ENCODE measurements at regions not wholly inside any gene's neighbourhood (a gene's known extent, or its start where the extent isn't known, plus 50 kb on each side); places are given as distances from the start of the nearest gene placed in this dataset.

GRCh38 chr12:72828662-72829324, 556.6 kb downstream of the TRHDE start:
- no peak overlapping the region for H2BK5ac ChIP-seq (ENCODE audit: low read depth, low read length)
- no peak for TF ChIP-seq CTCF (IDR thresholded peaks at IDR 0.05; ENCODE audit: control extremely low read depth in 1 of 3, insufficient read depth in 1 of 3, low read depth in 1 of 3, low read length in 3 of 3)
- TF ChIP-seq SRF (IDR thresholded peaks at IDR 0.05; ENCODE audit: low read depth, low read length): no peak
- TF ChIP-seq CBX5 (IDR thresholded peaks at IDR 0.05; ENCODE audit: low read depth, low read length): no peak
- TF ChIP-seq KDM5A (IDR thresholded peaks at IDR 0.05; ENCODE audit: low read length): no peak
- no peak for TF ChIP-seq SUZ12 (IDR thresholded peaks at IDR 0.05; ENCODE audit: low read length)
- no peak for TF ChIP-seq ZNF274 (IDR thresholded peaks at IDR 0.05; ENCODE audit: borderline replicate concordance, extremely low read depth, low read length)
- TF ChIP-seq RFX5 (IDR thresholded peaks at IDR 0.05; ENCODE audit: borderline replicate concordance, low read depth, low read length): no peak
- no peak for TF ChIP-seq TAF1 (IDR thresholded peaks at IDR 0.05; ENCODE audit: low read depth, low read length)
- TF ChIP-seq MAFK (IDR thresholded peaks at IDR 0.05; ENCODE audit: low read depth, low read length): no peak
- TF ChIP-seq BACH1 (IDR thresholded peaks at IDR 0.05; ENCODE audit: low read length): no peak
- TF ChIP-seq TCF12 (IDR thresholded peaks at IDR 0.05; ENCODE audit: low read depth, low read length): no peak
- TF ChIP-seq GTF2F1 (IDR thresholded peaks at IDR 0.05; ENCODE audit: borderline replicate concordance, low read depth, low read length): no peak
- H4K91ac ChIP-seq (replicated peaks; ENCODE audit: insufficient read length, low read length): no peak overlapping the region
- H2BK15ac ChIP-seq (ENCODE audit: low read length): no peak overlapping the region
- no peak overlapping the region for H2AFZ ChIP-seq (ENCODE audit: low read length)
- CTCF ChIA-PET (ENCODE audit: partially characterized antibody): interaction anchor here (0.7 kb wide), 1 partner anchor 38 kb away, joined by 3 read pairs; no protein-coding TSS in a partner anchor
- H3K18ac ChIP-seq (ENCODE audit: extremely low read depth, low read length): no peak overlapping the region
- no peak overlapping the region for H2AK5ac ChIP-seq (ENCODE audit: low read depth, low read length)
- no peak for DNase-seq (ENCODE audit: low read depth in 1 of 2, low spot score in 2 of 2)
- H4K20me1 ChIP-seq (replicated peaks in 1 of 2; ENCODE audit: control insufficient read depth in 1 of 2, insufficient read depth in 2 of 2, low read length in 2 of 2): no peaks in the 10 kb centered on the region
- H3K4me3 ChIP-seq (ENCODE audit: extremely low read depth in 1 of 4, insufficient read depth in 2 of 4, low read depth in 3 of 4, low read length in 4 of 4): no peak overlapping the region
- no peak overlapping the region for H3K9ac ChIP-seq (replicated peaks in 1 of 4; ENCODE audit: extremely low read depth in 1 of 4, low read depth in 3 of 4, low read length in 3 of 4)
- H3K27ac ChIP-seq (ENCODE audit: low read depth, low read length): no peak overlapping the region
- H2BK20ac ChIP-seq (ENCODE audit: low read length): no peak overlapping the region
- H2BK12ac ChIP-seq (ENCODE audit: low read depth, low read length): no peak overlapping the region
- H3K9me3 ChIP-seq (ENCODE audit: insufficient read depth in 2 of 2, low read depth in 1 of 2, low read length in 1 of 2): peaks cover 0 to 3% of the 10 kb centered on the region in 2 experiments; a peak in 1 of 4 replicates
- H3K79me1 ChIP-seq (ENCODE audit: low read depth, low read length): no peaks in the 10 kb centered on the region
- H3K14ac ChIP-seq (ENCODE audit: insufficient read length): no peak overlapping the region
- no peaks in the 10 kb centered on the region for H3K27me3 ChIP-seq (replicated peaks in 1 of 4; ENCODE audit: control insufficient read depth in 3 of 4, extremely low read depth in 1 of 4, insufficient read depth in 3 of 4, low read length in 3 of 4)
- H4K8ac ChIP-seq (ENCODE audit: extremely low read depth, insufficient read depth, low read length): no peak overlapping the region
- H3K4ac ChIP-seq (replicated peaks; ENCODE audit: insufficient read length, low read depth, low read length): no peak overlapping the region
- H3K4me2 ChIP-seq (ENCODE audit: insufficient read depth in 1 of 2, low read depth in 2 of 2, low read length in 2 of 2): no peak overlapping the region
- no peaks in the 10 kb centered on the region for H3K79me2 ChIP-seq (ENCODE audit: control insufficient read depth in 1 of 2, insufficient read depth in 2 of 2, low read length in 2 of 2)
- no peak for FAIRE-seq
- WGBS, 2 experiments (ENCODE audit: extremely low coverage in 1 of 2, insufficient coverage in 1 of 2, insufficient read length in 1 of 2, insufficient replicate concordance in 2 of 2, low coverage in 1 of 2, low lambda C conversion rate in 2 of 2, missing lambda C conversion rate in 1 of 2): 84% methylated on average over 1 of the region's 2 CpGs; no CpG with 5 or more reads in 1 of the 2 experiments
- no peak overlapping the region for H4K5ac ChIP-seq (ENCODE audit: insufficient read length, low read depth, low read length)
- POLR2A ChIA-PET (ENCODE audit: partially characterized antibody): no interaction called here
- H3K36me3 ChIP-seq (ENCODE audit: control insufficient read depth in 2 of 4, insufficient read depth in 4 of 4, low read length in 3 of 4): no peaks in the 10 kb centered on the region
- no peaks in the 10 kb centered on the region for H3K23me2 ChIP-seq (ENCODE audit: low read depth, low read length)
- no peak overlapping the region for H3K56ac ChIP-seq (replicated peaks; ENCODE audit: insufficient read length, low read depth, low read length)
- H2BK120ac ChIP-seq (replicated peaks; ENCODE audit: low read depth, low read length): no peak overlapping the region
- H3K4me1 ChIP-seq (replicated peaks in 1 of 4; ENCODE audit: control insufficient read depth in 3 of 4, insufficient read depth in 4 of 4, low read length in 3 of 4): no peaks in the 10 kb centered on the region
- H3K23ac ChIP-seq (ENCODE audit: insufficient read length): no peak overlapping the region

All from H1 (cell line).